H1 (cell line): ENCODE measurements at regions not wholly inside any gene's neighbourhood (a gene's known extent, or its start where the extent isn't known, plus 50 kb on each side); places are given as distances from the start of the nearest gene placed in this dataset.

Experiments used
- CTCF ChIA-PET: fragments of 300-600 bp; sonication (Branson Sonifier 250); formaldehyde crosslinking; loops from one replicate; lab custom pipeline; 2021; ENCODE audit not compliant: partially characterized antibody; lab: Charles Lee
- POLR2A ChIA-PET: fragments of 300-600 bp; sonication (Branson Sonifier 250); formaldehyde crosslinking; loops from one replicate; lab custom pipeline; 2021; ENCODE audit warnings: inconsistent platforms; ENCODE audit not compliant: partially characterized antibody; lab: Charles Lee
- DNase-seq, 2 experiments: peaks; one replicate each; pipeline versions ENCODE4 v3.0.0 to v3.0.0-alpha.2; 2010 to 2022; ENCODE audit warnings: low spot score in 2 of 2, low read depth in 1 of 2, mixed read lengths in 1 of 2
- FAIRE-seq: peaks from 2 replicates; lab custom pipeline; 2011; peaks lifted over from hg19 to GRCh38; lab: Jason Lieb, UNC
- H2AFZ ChIP-seq: 2 replicates; pipeline ENCODE4 v1.8.1; 2012; ENCODE audit warnings: low read length, inconsistent platforms
- H2AK5ac ChIP-seq: 2 replicates; pipeline ENCODE4 v1.6.1; 2013; ENCODE audit warnings: low read depth, low read length
- H2BK120ac ChIP-seq: replicated peaks from 2 replicates; pipeline ENCODE3; 2013; ENCODE audit warnings: low read depth, low read length, inconsistent platforms
- H2BK12ac ChIP-seq: 2 replicates; pipeline ENCODE4 v1.6.1; 2013; ENCODE audit warnings: low read depth, low read length
- H2BK15ac ChIP-seq: 2 replicates; pipeline ENCODE4 v1.6.1; 2013; ENCODE audit warnings: low read length
- H2BK20ac ChIP-seq: 2 replicates; pipeline ENCODE4 v1.6.1; 2013; ENCODE audit warnings: low read length
- H2BK5ac ChIP-seq: 2 replicates; pipeline ENCODE4 v1.6.1; 2013; ENCODE audit warnings: low read depth, low read length
- H3K14ac ChIP-seq: 2 replicates; pipeline ENCODE4 v1.6.1; 2013; ENCODE audit warnings: inconsistent platforms; ENCODE audit not compliant: insufficient read length
- H3K18ac ChIP-seq: 2 replicates; pipeline ENCODE4 v1.6.1; 2013; ENCODE audit warnings: low read length; ENCODE audit errors: extremely low read depth
- H3K23ac ChIP-seq: 2 replicates; pipeline ENCODE4 v1.6.1; 2013; ENCODE audit warnings: inconsistent platforms; ENCODE audit not compliant: insufficient read length
- H3K23me2 ChIP-seq: 2 replicates; pipeline ENCODE4 v1.6.1; 2013; ENCODE audit warnings: low read depth, low read length
- H3K27ac ChIP-seq: 2 replicates; pipeline ENCODE4 v1.6.1; 2011; ENCODE audit warnings: low read depth, low read length, inconsistent platforms
- H3K27me3 ChIP-seq, 4 experiments: replicated peaks in 1 of 4; 1 replicate in 1 of 4; 2 replicates in 3 of 4; pipeline versions ENCODE4 v1.6.1 to v1.8.1; 2011 to 2013; ENCODE audit warnings: low read length in 3 of 4, mild to moderate bottlenecking in 3 of 4, inconsistent platforms in 2 of 4, mixed read lengths in 2 of 4, moderate library complexity in 1 of 4; ENCODE audit not compliant: control insufficient read depth in 3 of 4, insufficient read depth in 3 of 4; ENCODE audit errors: extremely low read depth in 1 of 4
- H3K36me3 ChIP-seq, 4 experiments: 2 replicates each; pipeline versions ENCODE4 v1.6.1 to v1.8.1; 2011 to 2013; ENCODE audit warnings: mild to moderate bottlenecking in 4 of 4, low read length in 3 of 4, moderate library complexity in 2 of 4, control low read depth in 1 of 4, inconsistent platforms in 1 of 4; ENCODE audit not compliant: insufficient read depth in 4 of 4, control insufficient read depth in 2 of 4
- H3K4ac ChIP-seq: replicated peaks from 2 replicates; pipeline ENCODE3; 2013; ENCODE audit warnings: low read length, low read depth, mixed read lengths, inconsistent platforms; ENCODE audit not compliant: insufficient read length
- H3K4me1 ChIP-seq, 4 experiments: replicated peaks in 1 of 4; 1 replicate in 1 of 4; 2 replicates in 3 of 4; pipeline versions ENCODE4 v1.6.1 to v1.8.1; 2011 to 2013; ENCODE audit warnings: low read length in 3 of 4, inconsistent platforms in 2 of 4, mixed read lengths in 1 of 4; ENCODE audit not compliant: insufficient read depth in 4 of 4, control insufficient read depth in 3 of 4
- H3K4me2 ChIP-seq, 2 experiments: 2 replicates each; pipeline versions ENCODE4 v1.6.1 to v1.8.1; 2011 to 2013; ENCODE audit warnings: low read depth in 2 of 2, low read length in 2 of 2, control low read depth in 1 of 2, inconsistent platforms in 1 of 2, mild to moderate bottlenecking in 1 of 2; ENCODE audit not compliant: insufficient read depth in 1 of 2
- H3K4me3 ChIP-seq, 4 experiments: fragments of 200-600, 300-600 bp in 1 of 4; sonication (generic), shearing (Covaris generic), sonication (Bioruptor Twin) in 1 of 4; 2 replicates each; pipeline versions ENCODE4 v1.5.1 to v1.8.1; 2011 to 2016; ENCODE audit warnings: low read length in 4 of 4, low read depth in 3 of 4, control low read depth in 2 of 4, inconsistent platforms in 2 of 4, mild to moderate bottlenecking in 2 of 4, mixed read lengths in 1 of 4, moderate library complexity in 1 of 4; ENCODE audit not compliant: insufficient read depth in 2 of 4; ENCODE audit errors: extremely low read depth in 1 of 4
- H3K56ac ChIP-seq: replicated peaks from 2 replicates; pipeline ENCODE3; 2013; ENCODE audit warnings: low read depth, mild to moderate bottlenecking, mixed read lengths, low read length, inconsistent platforms; ENCODE audit not compliant: insufficient read length
- H3K79me1 ChIP-seq: 2 replicates; pipeline ENCODE4 v1.6.1; 2013; ENCODE audit warnings: low read depth, low read length, control low read depth
- H3K79me2 ChIP-seq, 2 experiments: 2 replicates each; pipeline versions ENCODE4 v1.6.1 to v1.8.1; 2012 to 2013; ENCODE audit warnings: low read length in 2 of 2, mild to moderate bottlenecking in 2 of 2, inconsistent platforms in 1 of 2; ENCODE audit not compliant: insufficient read depth in 2 of 2, control insufficient read depth in 1 of 2
- H3K9ac ChIP-seq, 4 experiments: replicated peaks in 1 of 4; 1 replicate in 1 of 4; 2 replicates in 3 of 4; pipeline versions ENCODE4 v1.6.1 to v1.8.1; 2011 to 2013; ENCODE audit warnings: low read depth in 3 of 4, low read length in 3 of 4, control low read depth in 2 of 4, mild to moderate bottlenecking in 2 of 4, moderate library complexity in 2 of 4, inconsistent platforms in 1 of 4; ENCODE audit errors: extremely low read depth in 1 of 4
- H3K9me3 ChIP-seq, 2 experiments: 2 replicates each; pipeline versions ENCODE4 v1.6.1 to v1.8.1; 2012 to 2013; ENCODE audit warnings: mild to moderate bottlenecking in 2 of 2, moderate library complexity in 2 of 2, control low read depth in 1 of 2, inconsistent platforms in 1 of 2, low read depth in 1 of 2, low read length in 1 of 2, mixed read lengths in 1 of 2; ENCODE audit not compliant: insufficient read depth in 2 of 2
- H4K20me1 ChIP-seq, 2 experiments: replicated peaks in 1 of 2; 2 replicates each; pipeline versions ENCODE3 to v1.8.1; 2011 to 2013; ENCODE audit warnings: inconsistent platforms in 2 of 2, low read length in 2 of 2, mild to moderate bottlenecking in 1 of 2; ENCODE audit not compliant: insufficient read depth in 2 of 2, control insufficient read depth in 1 of 2
- H4K5ac ChIP-seq: 2 replicates; pipeline ENCODE4 v1.6.1; 2013; ENCODE audit warnings: low read length, low read depth, mixed read lengths, inconsistent platforms; ENCODE audit not compliant: insufficient read length
- H4K8ac ChIP-seq: 2 replicates; pipeline ENCODE4 v1.8.0; 2013; ENCODE audit warnings: mild to moderate bottlenecking, moderate library complexity, low read length, inconsistent platforms; ENCODE audit not compliant: insufficient read depth; ENCODE audit errors: extremely low read depth
- H4K91ac ChIP-seq: replicated peaks from 2 replicates; pipeline ENCODE3; 2013; ENCODE audit warnings: low read length, mixed read lengths, inconsistent platforms; ENCODE audit not compliant: insufficient read length
- ASH2L ChIP-seq: fragments of 200-600, 300-600 bp; sonication (generic); IDR thresholded peaks from one replicate; pipeline ENCODE4 v1.7.1; 2017; ENCODE audit warnings: low read length
- BACH1 ChIP-seq: IDR thresholded peaks from 2 replicates; pipeline ENCODE4 v1.6.1; 2012; ENCODE audit warnings: low read length, improper control_type of control experiment
- CEBPB ChIP-seq: IDR thresholded peaks from 2 replicates; pipeline ENCODE4 v1.6.1; 2012; ENCODE audit warnings: low read depth, low read length
- CREB1 ChIP-seq: IDR thresholded peaks from 2 replicates; pipeline ENCODE4 v1.6.1; 2012; ENCODE audit warnings: inconsistent platforms
- GABPA ChIP-seq: IDR thresholded peaks from 2 replicates; pipeline ENCODE4 v1.6.1; 2011; ENCODE audit warnings: mild to moderate bottlenecking, low read length, moderate library complexity, borderline replicate concordance; ENCODE audit not compliant: insufficient read depth
- HDAC6 ChIP-seq: IDR thresholded peaks from one replicate; pipeline ENCODE4 v1.7.1; 2012; ENCODE audit warnings: low read depth, mild to moderate bottlenecking, inconsistent platforms, low read length, moderate library complexity
- KDM4A ChIP-seq: IDR thresholded peaks from one replicate; pipeline ENCODE4 v1.7.1; 2012; ENCODE audit warnings: low read depth, mild to moderate bottlenecking, moderate library complexity, low read length, inconsistent platforms; ENCODE audit not compliant: severe bottlenecking
- NRF1 ChIP-seq: IDR thresholded peaks from 2 replicates; pipeline ENCODE4 v1.6.1; 2011; ENCODE audit warnings: mild to moderate bottlenecking, low read depth, low read length, improper control_type of control experiment
- RNF2 ChIP-seq: fragments of 200-900, 300-1000 bp; sonication (generic); IDR thresholded peaks from 2 replicates; pipeline ENCODE4 v1.7.1; 2016; ENCODE audit warnings: borderline replicate concordance, low read depth, mild to moderate bottlenecking, antibody characterized with exemption, low read length; ENCODE audit not compliant: poor library complexity, severe bottlenecking; ENCODE audit errors: missing control alignments
- TAF1 ChIP-seq: IDR thresholded peaks from 2 replicates; pipeline ENCODE4 v1.6.1; 2011; ENCODE audit warnings: mild to moderate bottlenecking, low read depth, low read length
- TCF12 ChIP-seq: IDR thresholded peaks from 2 replicates; pipeline ENCODE4 v1.6.1; 2011; ENCODE audit warnings: low read depth, mild to moderate bottlenecking, low read length
- TEAD4 ChIP-seq: IDR thresholded peaks from 2 replicates; pipeline ENCODE4 v1.6.1; 2012; ENCODE audit warnings: low read depth, low read length, inconsistent platforms, mixed read lengths
- ZNF274 ChIP-seq: IDR thresholded peaks from 2 replicates; pipeline ENCODE4 v1.7.0; 2012; ENCODE audit warnings: low read length, borderline replicate concordance; ENCODE audit errors: extremely low read depth
- WGBS, 2 experiments: shearing (Covaris generic) in 1 of 2; methylation state at CpG; one replicate each; pipeline versions ENCODE4 v1.1.6 to v1.1.7; 2013 to 2015; ENCODE audit warnings: low lambda C conversion rate in 2 of 2, mixed read lengths in 2 of 2, inconsistent platforms in 1 of 2, low coverage in 1 of 2, missing lambda C conversion rate in 1 of 2; ENCODE audit not compliant: insufficient replicate concordance in 2 of 2, insufficient coverage in 1 of 2, insufficient read length in 1 of 2; ENCODE audit errors: extremely low coverage in 1 of 2, missing lambda C conversion rate in 1 of 2; 5-methylcytosine and 5-hydroxymethylcytosine counted together
- TF ChIP-seq, protein P1 (sequence below): IDR thresholded peaks from 2 replicates; pipeline ENCODE4 v1.6.1; 2011; ENCODE audit warnings: low read depth, mild to moderate bottlenecking, low read length; ENCODE audit not compliant: insufficient read depth
- TF ChIP-seq, protein P2 (sequence below): IDR thresholded peaks from 2 replicates; pipeline ENCODE4 v1.6.1; 2012; ENCODE audit warnings: inconsistent platforms

DNA sequence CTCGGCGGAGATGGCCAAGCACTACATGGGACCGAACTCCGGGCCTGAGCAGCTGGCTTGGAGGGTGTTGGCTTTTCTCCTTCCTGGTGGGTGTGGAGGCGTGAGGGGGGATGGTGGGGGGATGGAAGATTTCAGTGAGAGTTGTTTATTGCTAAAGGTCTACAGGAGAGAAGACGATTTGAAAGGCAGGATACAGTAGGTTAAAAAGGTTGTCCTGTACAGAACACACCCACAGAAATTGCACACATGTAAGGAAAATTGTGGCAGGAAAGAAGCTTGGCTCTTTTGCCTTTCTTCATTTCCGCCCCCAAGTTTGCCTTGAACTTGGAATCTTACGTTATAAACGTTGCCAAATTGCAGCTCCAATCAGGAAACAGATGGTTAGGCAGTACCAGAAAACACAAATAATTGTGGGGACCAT lies 74.1 kb upstream of the STOX2 start:
- Histone ChIP-seq H2AFZ (no peak overlapping the region), H3K56ac (no peak overlapping the region), H3K4me3 (no peak overlapping the region), H2BK5ac (no peak overlapping the region), H3K14ac (no peak overlapping the region), H4K91ac (no peak overlapping the region), H3K79me1 (no peaks in the 10 kb centered on the region), H4K20me1 (no peaks in the 10 kb centered on the region), H3K27ac (no peak overlapping the region), H2BK20ac (no peak overlapping the region), H3K23ac (no peak overlapping the region), H2BK120ac (no peak overlapping the region), H3K27me3 (no peaks in the 10 kb centered on the region), H3K9me3 (no peaks in the 10 kb centered on the region), H2BK15ac (no peak overlapping the region), H3K36me3 (no peaks in the 10 kb centered on the region), H2AK5ac (no peak overlapping the region), H3K4me2 (no peak overlapping the region), H3K9ac (no peak overlapping the region), H3K18ac (no peak overlapping the region), H3K4me1 (no peaks in the 10 kb centered on the region), H2BK12ac (no peak overlapping the region), H3K79me2 (no peaks in the 10 kb centered on the region), H4K8ac (no peak overlapping the region), H4K5ac (no peak overlapping the region), H3K23me2 (no peaks in the 10 kb centered on the region), H3K4ac (no peak overlapping the region)
- 91% methylated on average over 9 of the region's 9 CpGs; no CpG with 5 or more reads in 1 of the 2 experiments for WGBS, 2 experiments
- ChIA-PET CTCF (interaction anchor here (0.6 to 1.6 kb wide), 6 partner anchors 10 to 337 kb away, joined by 3 to 5 read pairs (median 3); no protein-coding TSS in a partner anchor), POLR2A (no interaction called here)
- DNase-seq (no peak), FAIRE-seq (no peak)
- no peak for TF ChIP-seq GABPA
- no peak for TF ChIP-seq RNF2
- no peak for TF ChIP-seq ASH2L
- TF ChIP-seq, protein P1, sequence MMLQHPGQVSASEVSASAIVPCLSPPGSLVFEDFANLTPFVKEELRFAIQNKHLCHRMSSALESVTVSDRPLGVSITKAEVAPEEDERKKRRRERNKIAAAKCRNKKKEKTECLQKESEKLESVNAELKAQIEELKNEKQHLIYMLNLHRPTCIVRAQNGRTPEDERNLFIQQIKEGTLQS = no peak
- TF ChIP-seq TCF12 = no peak
- no peak for TF ChIP-seq KDM4A
- no peak for TF ChIP-seq CREB1
- TF ChIP-seq CEBPB = no peak
- no peak for TF ChIP-seq TEAD4
- TF ChIP-seq ZNF274 = no peak
- no peak for TF ChIP-seq NRF1
- TF ChIP-seq, protein P2, sequence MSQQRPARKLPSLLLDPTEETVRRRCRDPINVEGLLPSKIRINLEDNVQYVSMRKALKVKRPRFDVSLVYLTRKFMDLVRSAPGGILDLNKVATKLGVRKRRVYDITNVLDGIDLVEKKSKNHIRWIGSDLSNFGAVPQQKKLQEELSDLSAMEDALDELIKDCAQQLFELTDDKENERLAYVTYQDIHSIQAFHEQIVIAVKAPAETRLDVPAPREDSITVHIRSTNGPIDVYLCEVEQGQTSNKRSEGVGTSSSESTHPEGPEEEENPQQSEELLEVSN = no peak
- TF ChIP-seq BACH1 = no peak
- TF ChIP-seq HDAC6 = no peak
- no peak for TF ChIP-seq TAF1
